GM12865 (cell line): ENCODE measurements at regions not wholly inside any gene's neighbourhood (a gene's known extent, or its start where the extent isn't known, plus 50 kb on each side); places are given as distances from the start of the nearest gene placed in this dataset.

Source experiments
- DNase-seq: peaks from one replicate; pipeline ENCODE4 v3.0.0; 2010; ENCODE audit warnings: low read depth
- H3K4me3 ChIP-seq: 2 replicates; pipeline ENCODE4 v1.5.1; 2011; ENCODE audit warnings: mild to moderate bottlenecking, low read depth, low read length, control low read depth
- TF ChIP-seq, protein P1 (sequence below): IDR thresholded peaks from 2 replicates; pipeline ENCODE4 v1.5.1; 2011; ENCODE audit warnings: low read length, control low read depth, low read depth, inconsistent platforms; ENCODE audit not compliant: insufficient read depth; ENCODE audit errors: missing control alignments

DNA sequence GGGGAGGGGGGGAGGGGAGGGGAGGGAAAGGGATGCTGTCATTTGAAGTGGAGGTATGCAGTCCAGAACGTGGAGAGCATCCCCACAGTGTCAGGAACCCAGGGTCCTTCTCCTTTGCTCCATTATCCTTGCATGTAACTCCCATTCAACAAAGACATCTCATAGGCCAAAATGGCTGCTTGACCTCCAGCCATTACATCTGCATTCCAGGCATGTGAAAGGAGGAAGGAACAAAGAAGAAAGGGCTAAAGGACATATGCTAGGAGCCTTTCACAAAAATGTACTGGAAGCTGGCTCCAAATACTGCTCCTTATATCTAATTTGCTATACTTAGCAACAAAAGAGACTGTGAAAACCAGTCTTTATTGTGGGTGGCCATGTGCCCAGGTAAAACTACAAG lies 87.0 kb upstream of the CRHR1 start:
- H3K4me3 ChIP-seq = no peak overlapping the region
- no peak for DNase-seq
- TF ChIP-seq, protein P1, sequence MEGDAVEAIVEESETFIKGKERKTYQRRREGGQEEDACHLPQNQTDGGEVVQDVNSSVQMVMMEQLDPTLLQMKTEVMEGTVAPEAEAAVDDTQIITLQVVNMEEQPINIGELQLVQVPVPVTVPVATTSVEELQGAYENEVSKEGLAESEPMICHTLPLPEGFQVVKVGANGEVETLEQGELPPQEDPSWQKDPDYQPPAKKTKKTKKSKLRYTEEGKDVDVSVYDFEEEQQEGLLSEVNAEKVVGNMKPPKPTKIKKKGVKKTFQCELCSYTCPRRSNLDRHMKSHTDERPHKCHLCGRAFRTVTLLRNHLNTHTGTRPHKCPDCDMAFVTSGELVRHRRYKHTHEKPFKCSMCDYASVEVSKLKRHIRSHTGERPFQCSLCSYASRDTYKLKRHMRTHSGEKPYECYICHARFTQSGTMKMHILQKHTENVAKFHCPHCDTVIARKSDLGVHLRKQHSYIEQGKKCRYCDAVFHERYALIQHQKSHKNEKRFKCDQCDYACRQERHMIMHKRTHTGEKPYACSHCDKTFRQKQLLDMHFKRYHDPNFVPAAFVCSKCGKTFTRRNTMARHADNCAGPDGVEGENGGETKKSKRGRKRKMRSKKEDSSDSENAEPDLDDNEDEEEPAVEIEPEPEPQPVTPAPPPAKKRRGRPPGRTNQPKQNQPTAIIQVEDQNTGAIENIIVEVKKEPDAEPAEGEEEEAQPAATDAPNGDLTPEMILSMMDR = no peak

DNA sequence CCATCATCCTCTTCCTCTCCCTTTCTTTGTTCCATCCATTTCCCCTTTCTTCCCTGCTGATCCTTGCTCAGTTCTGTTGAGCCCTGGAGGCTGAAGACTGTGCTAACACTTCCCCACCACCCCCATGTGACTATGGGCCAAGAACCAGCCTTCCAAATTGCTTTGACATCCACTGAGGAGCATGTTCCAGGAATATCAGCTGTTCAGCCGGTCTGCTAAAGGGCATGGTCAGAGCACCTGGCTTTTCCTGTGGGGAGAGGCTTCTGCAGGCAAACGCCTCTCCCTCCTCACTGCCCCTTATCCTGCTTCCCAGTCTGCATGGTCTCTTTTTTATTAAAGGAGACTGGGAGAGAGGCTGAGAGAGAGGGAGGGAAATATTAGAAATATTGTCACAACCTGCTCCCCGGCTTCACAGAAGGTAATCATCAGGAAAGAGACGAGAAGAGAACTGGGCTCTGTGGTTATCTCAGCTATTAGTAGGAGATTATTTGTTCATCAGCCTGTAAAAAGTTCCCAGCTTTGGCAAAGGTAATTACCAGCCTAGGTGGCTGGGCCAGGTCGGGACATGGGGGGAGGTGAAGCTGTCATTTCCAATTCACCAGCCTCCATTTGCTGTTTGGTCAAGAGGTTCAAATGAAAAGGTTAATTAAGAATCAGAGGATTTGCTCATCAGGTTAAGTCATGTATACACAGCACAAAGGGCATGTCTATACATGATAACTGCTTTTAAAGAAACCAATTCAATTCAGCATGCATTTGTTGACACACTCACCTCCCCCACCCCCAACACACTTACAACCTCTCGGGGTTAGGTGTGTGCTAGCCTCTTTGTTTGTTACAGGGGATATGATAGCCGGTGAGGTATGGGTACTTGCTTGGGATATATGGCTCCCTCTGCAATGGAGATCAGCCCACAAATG lies 83.7 kb upstream of the CRHR1 start:
- no peak for DNase-seq
- H3K4me3 ChIP-seq = no peak overlapping the region
- TF ChIP-seq, protein P1 = no peak

DNA sequence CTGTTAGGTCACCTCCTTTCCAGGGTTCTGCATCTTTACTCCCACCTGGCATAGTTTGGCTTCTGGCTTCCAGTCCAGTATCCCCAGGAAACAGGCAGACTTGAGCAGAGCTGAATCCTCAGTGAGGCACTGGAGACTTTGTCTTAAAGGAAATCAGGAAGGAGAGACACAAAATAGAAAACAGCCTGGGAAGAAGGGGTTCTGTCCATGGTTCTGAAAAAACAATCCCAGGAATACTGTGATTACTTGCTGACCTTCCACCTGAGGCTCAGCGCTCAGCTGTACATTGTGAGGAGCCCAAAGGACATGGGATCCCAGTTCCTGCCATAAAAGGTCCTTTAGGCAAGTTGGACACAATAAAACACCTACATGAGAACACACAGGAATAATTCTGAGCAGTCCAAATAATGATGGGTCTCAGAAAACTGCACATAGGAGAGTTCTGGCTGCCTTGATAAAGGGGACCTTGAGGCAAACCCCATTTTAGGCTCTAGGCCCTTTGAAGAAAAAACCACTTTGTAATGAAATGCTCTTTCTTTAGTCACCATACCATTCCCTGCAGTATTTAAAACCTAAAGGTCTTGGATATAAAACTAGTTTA lies 81.4 kb upstream of the CRHR1 start:
- TF ChIP-seq, protein P1 = no peak
- DNase-seq = no peak
- no peak overlapping the region for H3K4me3 ChIP-seq

DNA sequence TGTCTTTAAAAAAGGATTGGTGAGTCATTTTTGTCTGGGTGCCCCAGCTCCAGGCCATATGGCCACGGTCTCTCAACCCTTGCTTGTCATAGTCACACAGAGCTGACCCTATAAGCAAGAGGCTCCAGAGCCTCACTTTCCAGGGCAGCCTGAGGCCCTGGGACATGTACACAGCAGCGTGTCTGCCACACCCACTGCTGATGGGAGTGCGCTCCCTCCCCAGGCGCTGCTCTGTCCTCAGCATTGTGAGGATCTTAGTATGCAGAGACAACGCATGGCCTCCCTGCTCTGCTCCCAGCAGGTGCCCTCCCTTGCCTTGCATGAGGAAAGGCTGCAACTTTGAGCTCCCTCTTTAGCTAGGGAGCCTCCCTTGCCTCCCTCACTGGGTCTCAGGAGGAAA lies 80.8 kb upstream of the CRHR1 start:
- H3K4me3 ChIP-seq = no peak overlapping the region
- TF ChIP-seq, protein P1 = no peak
- DNase-seq = no peak

DNA sequence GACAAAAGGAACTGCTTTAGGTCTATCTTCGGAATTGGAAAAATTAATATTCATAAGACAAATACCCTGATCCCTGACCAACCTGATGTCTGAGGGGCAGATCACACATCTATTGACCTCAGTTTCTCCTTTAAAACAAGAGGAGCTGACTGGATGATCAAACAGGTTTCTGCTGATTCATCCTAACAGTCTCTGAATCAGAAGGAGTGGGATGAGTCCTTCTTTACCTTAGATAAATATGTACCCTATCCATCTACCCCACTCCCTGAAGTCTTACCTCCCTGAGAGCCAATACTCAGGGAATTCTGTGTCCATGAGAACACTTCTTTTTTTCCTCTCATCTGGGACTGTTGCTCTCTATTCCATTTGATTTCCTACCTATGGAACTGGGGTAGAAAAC lies 80.3 kb upstream of the CRHR1 start:
- DNase-seq = no peak
- no peak overlapping the region for H3K4me3 ChIP-seq
- TF ChIP-seq, protein P1 = no peak

DNA sequence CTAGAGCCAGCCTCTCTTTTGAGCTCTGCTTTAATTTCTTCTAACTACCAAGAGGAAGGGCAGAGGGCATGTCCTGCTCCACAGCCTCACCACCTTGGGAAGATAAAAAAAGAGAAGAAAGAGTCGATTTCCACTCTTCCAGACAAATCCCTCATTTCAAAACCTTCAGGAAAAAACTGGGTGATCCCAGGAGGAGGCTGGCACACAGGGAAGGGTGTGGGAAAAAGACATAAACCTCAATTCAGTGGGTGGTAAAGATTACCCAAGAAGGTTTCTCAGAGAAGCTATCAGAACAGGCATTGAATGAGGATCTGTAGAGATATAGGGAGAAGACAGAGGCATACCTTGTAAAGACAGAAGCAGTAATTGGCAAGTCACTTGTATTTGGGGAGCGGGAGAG lies 79.9 kb upstream of the CRHR1 start:
- H3K4me3 ChIP-seq = no peak overlapping the region
- TF ChIP-seq, protein P1 = no peak
- DNase-seq = no peak
